Chondrocyte (in vitro differentiated cells): ENCODE measurements at regions not wholly inside any gene's neighbourhood (a gene's known extent, or its start where the extent isn't known, plus 50 kb on each side); places are given as distances from the start of the nearest gene placed in this dataset.

Source experiments
- DNase-seq: peaks from one replicate; pipeline ENCODE4 v3.0.0; 2021; ENCODE audit warnings: mixed read lengths, low spot score
- H3K27ac Mint-ChIP-seq: one replicate; pipeline ENCODE4 v1.8.0; 2021; ENCODE audit warnings: mild to moderate bottlenecking, moderate library complexity, mixed read lengths; ENCODE audit not compliant: unreplicated experiment
- H3K27me3 Mint-ChIP-seq: 2 replicates; pipeline ENCODE4 v1.8.0; 2021; ENCODE audit warnings: low read depth, mixed read lengths
- H3K36me3 Mint-ChIP-seq: 2 replicates; pipeline ENCODE4 v1.8.0; 2021; ENCODE audit warnings: low read depth, mixed read lengths
- H3K4me1 Mint-ChIP-seq: 2 replicates; pipeline ENCODE4 v1.8.0; 2021; ENCODE audit warnings: low read depth, mild to moderate bottlenecking, mixed read lengths
- H3K4me3 Mint-ChIP-seq: one replicate; pipeline ENCODE4 v1.8.0; 2021; ENCODE audit warnings: mild to moderate bottlenecking, moderate library complexity, mixed read lengths; ENCODE audit not compliant: unreplicated experiment
- H3K9me3 Mint-ChIP-seq: 2 replicates; pipeline ENCODE4 v1.8.0; 2021; ENCODE audit warnings: low read depth, mixed read lengths
- TF ChIP-seq, protein P1 (sequence below): fragments of 200-600 bp; sonication (generic); IDR thresholded peaks from 2 replicates; pipeline ENCODE4 v1.5.0; 2021; ENCODE audit warnings: antibody characterized with exemption, mild to moderate bottlenecking, moderate library complexity

DNA sequence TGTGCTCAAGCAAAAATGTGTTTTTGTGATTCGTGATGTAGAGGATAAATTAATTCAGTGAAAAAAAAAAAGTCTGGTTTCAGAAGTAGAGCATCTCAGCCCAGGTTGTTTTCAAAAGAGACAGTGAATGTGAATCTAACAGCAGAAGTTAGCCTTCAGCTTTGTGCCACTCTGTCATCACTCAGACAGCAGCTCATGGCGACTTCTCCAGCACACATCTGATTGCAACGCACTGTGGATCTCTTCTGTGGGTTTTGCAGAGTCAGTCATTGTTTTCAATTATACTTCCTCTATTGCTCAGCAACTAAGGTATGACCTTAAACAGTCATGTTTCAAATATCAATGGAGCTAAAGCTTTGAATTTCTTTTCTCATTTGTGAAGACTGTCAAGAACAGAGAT is 335.5 kb upstream of the POU3F2 start:
- H3K9me3 Mint-ChIP-seq, result no peaks in the 10 kb centered on the region
- TF ChIP-seq, protein P1, sequence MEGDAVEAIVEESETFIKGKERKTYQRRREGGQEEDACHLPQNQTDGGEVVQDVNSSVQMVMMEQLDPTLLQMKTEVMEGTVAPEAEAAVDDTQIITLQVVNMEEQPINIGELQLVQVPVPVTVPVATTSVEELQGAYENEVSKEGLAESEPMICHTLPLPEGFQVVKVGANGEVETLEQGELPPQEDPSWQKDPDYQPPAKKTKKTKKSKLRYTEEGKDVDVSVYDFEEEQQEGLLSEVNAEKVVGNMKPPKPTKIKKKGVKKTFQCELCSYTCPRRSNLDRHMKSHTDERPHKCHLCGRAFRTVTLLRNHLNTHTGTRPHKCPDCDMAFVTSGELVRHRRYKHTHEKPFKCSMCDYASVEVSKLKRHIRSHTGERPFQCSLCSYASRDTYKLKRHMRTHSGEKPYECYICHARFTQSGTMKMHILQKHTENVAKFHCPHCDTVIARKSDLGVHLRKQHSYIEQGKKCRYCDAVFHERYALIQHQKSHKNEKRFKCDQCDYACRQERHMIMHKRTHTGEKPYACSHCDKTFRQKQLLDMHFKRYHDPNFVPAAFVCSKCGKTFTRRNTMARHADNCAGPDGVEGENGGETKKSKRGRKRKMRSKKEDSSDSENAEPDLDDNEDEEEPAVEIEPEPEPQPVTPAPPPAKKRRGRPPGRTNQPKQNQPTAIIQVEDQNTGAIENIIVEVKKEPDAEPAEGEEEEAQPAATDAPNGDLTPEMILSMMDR, result no peak
- no peaks in the 10 kb centered on the region for H3K36me3 Mint-ChIP-seq
- no peak overlapping the region for H3K27ac Mint-ChIP-seq
- H3K4me3 Mint-ChIP-seq, result no peak overlapping the region
- H3K4me1 Mint-ChIP-seq, result no peaks in the 10 kb centered on the region
- H3K27me3 Mint-ChIP-seq, result no peaks in the 10 kb centered on the region
- DNase-seq, result no peak

DNA sequence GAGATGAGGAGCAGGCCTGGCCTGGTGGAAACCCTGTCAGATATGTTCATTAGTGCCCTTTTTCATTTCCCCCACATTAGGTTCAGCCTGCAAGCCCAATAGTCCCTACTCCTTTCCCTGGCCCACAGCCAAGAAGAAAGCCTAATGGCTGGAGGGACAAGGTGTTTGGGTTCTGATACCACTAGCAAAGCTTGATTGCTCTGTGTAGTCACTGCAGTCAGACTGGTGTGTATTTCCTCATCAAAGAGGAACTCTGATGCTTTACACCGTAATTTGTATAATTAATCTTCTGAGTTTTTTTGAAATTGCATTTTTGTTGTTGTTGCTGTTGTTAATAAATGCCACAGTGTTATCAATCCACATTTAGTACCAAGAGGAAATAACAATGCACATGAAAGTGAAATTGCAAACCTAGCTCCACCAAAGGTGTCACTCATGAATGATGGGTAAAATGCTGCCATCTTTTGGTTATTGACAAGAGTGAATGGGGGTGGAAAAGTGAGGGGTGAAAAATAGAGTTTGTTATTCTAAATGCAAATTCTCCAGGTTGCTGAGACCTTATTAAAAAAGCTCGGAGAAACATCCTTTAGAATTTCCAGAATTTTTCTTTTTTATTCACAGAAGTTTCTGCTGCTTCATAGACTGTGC is 320.2 kb upstream of the POU3F2 start:
- no peaks in the 10 kb centered on the region for H3K9me3 Mint-ChIP-seq
- no peak overlapping the region for H3K27ac Mint-ChIP-seq
- TF ChIP-seq, protein P1, result peak; percentile 18
- no peaks in the 10 kb centered on the region for H3K36me3 Mint-ChIP-seq
- DNase-seq, result no peak
- H3K27me3 Mint-ChIP-seq, result no peaks in the 10 kb centered on the region
- H3K4me3 Mint-ChIP-seq, result no peak overlapping the region
- H3K4me1 Mint-ChIP-seq, result no peaks in the 10 kb centered on the region

DNA sequence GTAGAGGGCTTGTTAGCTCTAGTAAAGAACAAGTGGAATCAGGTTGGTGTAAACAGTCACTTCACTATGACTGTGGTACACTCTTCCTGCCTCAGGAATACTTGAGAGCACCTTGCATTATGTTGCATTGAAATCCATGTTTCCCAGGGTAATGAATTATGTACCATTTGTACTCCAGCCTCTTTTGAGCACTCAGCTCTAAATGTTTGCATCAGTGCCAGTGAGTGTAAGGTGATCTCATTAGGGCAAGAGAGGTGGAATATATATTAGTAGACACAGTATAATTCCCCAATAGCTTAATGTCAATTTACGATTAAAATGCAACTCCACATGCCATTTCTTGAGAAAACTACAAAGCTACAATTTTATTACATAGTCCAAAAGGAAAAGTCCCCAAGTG is 319.6 kb upstream of the POU3F2 start:
- H3K4me3 Mint-ChIP-seq, result no peak overlapping the region
- DNase-seq, result no peak
- no peaks in the 10 kb centered on the region for H3K27me3 Mint-ChIP-seq
- no peaks in the 10 kb centered on the region for H3K9me3 Mint-ChIP-seq
- H3K36me3 Mint-ChIP-seq, result no peaks in the 10 kb centered on the region
- TF ChIP-seq, protein P1, result no peak
- H3K4me1 Mint-ChIP-seq, result no peaks in the 10 kb centered on the region
- H3K27ac Mint-ChIP-seq, result no peak overlapping the region

DNA sequence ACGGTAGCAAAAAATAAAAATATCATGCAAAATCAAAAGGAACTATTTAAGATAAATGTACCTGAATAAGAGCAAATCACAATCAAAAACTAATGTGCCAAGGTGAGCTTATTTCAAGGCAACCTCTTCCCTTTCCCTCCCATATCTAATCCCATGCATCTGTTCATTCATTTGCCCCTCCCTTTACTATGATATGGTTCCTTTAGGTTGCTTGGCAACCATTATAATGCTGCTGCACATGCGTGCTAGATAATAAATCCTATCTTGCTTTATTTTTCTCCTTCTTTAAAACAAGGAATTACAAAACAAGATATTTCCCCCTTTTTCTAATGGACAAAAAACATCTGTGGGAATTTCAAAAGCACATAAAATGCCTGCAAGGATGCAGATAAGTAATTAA is 318.2 kb upstream of the POU3F2 start:
- Mint-ChIP-seq H3K36me3 (no peaks in the 10 kb centered on the region), H3K4me1 (no peaks in the 10 kb centered on the region), H3K9me3 (peaks cover 5% of the 10 kb centered on the region), H3K27ac (no peak overlapping the region), H3K27me3 (no peaks in the 10 kb centered on the region), H3K4me3 (no peak overlapping the region)
- no peak for DNase-seq
- TF ChIP-seq, protein P1, result no peak

DNA sequence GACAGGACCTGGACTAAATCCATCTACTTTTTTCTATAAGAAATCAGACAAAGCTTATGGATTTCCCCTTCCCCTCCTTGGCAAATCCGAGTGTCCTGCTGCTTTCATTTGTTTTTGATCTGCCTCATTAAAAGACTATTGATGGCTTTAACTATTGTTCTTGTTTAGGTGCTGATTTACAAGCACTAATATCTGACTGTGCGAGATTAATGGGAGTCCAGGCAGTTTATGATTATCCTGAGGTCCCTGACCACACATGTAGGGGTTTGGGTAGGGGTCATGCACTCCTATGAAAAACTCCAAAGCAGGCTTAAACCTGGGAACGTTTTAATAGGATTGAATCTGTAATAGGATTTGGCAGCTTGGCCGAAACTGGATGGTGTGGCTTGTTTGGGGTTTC is 317.5 kb upstream of the POU3F2 start:
- no peaks in the 10 kb centered on the region for H3K4me1 Mint-ChIP-seq
- no peak for DNase-seq
- peaks cover 6% of the 10 kb centered on the region for H3K9me3 Mint-ChIP-seq
- H3K27me3 Mint-ChIP-seq, result no peaks in the 10 kb centered on the region
- H3K36me3 Mint-ChIP-seq, result no peaks in the 10 kb centered on the region
- H3K4me3 Mint-ChIP-seq, result no peak overlapping the region
- no peak overlapping the region for H3K27ac Mint-ChIP-seq
- TF ChIP-seq, protein P1, result no peak
